Body of pancreas (tissue), 4 donors: ENCODE measurements at regions not wholly inside any gene's neighbourhood (a gene's known extent, or its start where the extent isn't known, plus 50 kb on each side); places are given as distances from the start of the nearest gene placed in this dataset.

ENCODE experiments used
- ATAC-seq: fragments of 150-250 bp; one replicate; pipeline ENCODE4 v1.9.1; 2016
- DNase-seq, 4 donors: peaks; one replicate each; pipeline ENCODE4 v3.0.0-alpha.2; 2019
- H3K27ac ChIP-seq, 4 donors: fragments of 200-600 bp; sonication (generic); 1 replicate in 3 of 4; 2 replicates in 1 of 4; pipeline versions ENCODE4 v1.5.1 to v1.6.1; 2016 to 2019; ENCODE audit warnings: mild to moderate bottlenecking in 1 of 4, mixed read lengths in 1 of 4, moderate library complexity in 1 of 4
- H3K27me3 ChIP-seq, 2 donors: fragments of 200-600 bp; sonication (generic); one replicate each; pipeline ENCODE4 v1.6.0; 2016; ENCODE audit warnings: mild to moderate bottlenecking in 1 of 2
- H3K36me3 ChIP-seq, 2 donors: fragments of 200-600 bp; sonication (generic); replicated peaks in 1 of 2; 2 replicates each; pipeline ENCODE4 v1.5.1; 2016; ENCODE audit warnings: low read depth in 2 of 2; ENCODE audit not compliant: insufficient read depth in 1 of 2
- H3K4me1 ChIP-seq: fragments of 200-600 bp; sonication (generic); one replicate; pipeline ENCODE4 v1.6.0; 2016
- H3K4me3 ChIP-seq, 2 donors: fragments of 200-600 bp; sonication (generic); 1 replicate in 1 of 2; 2 replicates in 1 of 2; pipeline ENCODE4 v1.5.1; 2016 to 2019
- H3K9me3 ChIP-seq, 3 donors: fragments of 200-600 bp; sonication (generic); 1 replicate in 2 of 3; 2 replicates in 1 of 3; pipeline ENCODE4 v1.5.1; 2016
- POLR2A ChIP-seq, 3 donors: fragments of 450-650 bp; IDR thresholded peaks; one replicate each; pipeline ENCODE4 v1.6.1; 2016; ENCODE audit warnings: antibody characterized with exemption in 3 of 3, mild to moderate bottlenecking in 2 of 3
- WGBS, 2 donors: methylation state at CpG; one replicate each; pipeline ENCODE4 v1.1.5; 2017; 5-methylcytosine and 5-hydroxymethylcytosine counted together
- intact Hi-C: fragments of 100-400 bp; cut with DNase I; formaldehyde crosslinking; loops from one replicate; pipeline ENCODE4 v1.15.1; 2023
- TF ChIP-seq, protein P1 (sequence below), 7 experiments: fragments of 450-650 bp in 4 of 7; fragments of 200-600 bp in 3 of 7; sonication (generic) in 3 of 7; IDR thresholded peaks; one replicate each; pipeline ENCODE4 v1.5.1; 2016 to 2019; ENCODE audit warnings: antibody characterized with exemption in 7 of 7

- no peak overlapping the region for H3K4me3 ChIP-seq
- intact Hi-C loops = no loop called here
- no peaks in the 10 kb centered on the region for H3K27me3 ChIP-seq
- H3K36me3 ChIP-seq = no peaks in the 10 kb centered on the region
- H3K9me3 ChIP-seq = no peaks in the 10 kb centered on the region
- no peak for TF ChIP-seq POLR2A (IDR thresholded peaks at IDR 0.05)
- TF ChIP-seq, protein P1, sequence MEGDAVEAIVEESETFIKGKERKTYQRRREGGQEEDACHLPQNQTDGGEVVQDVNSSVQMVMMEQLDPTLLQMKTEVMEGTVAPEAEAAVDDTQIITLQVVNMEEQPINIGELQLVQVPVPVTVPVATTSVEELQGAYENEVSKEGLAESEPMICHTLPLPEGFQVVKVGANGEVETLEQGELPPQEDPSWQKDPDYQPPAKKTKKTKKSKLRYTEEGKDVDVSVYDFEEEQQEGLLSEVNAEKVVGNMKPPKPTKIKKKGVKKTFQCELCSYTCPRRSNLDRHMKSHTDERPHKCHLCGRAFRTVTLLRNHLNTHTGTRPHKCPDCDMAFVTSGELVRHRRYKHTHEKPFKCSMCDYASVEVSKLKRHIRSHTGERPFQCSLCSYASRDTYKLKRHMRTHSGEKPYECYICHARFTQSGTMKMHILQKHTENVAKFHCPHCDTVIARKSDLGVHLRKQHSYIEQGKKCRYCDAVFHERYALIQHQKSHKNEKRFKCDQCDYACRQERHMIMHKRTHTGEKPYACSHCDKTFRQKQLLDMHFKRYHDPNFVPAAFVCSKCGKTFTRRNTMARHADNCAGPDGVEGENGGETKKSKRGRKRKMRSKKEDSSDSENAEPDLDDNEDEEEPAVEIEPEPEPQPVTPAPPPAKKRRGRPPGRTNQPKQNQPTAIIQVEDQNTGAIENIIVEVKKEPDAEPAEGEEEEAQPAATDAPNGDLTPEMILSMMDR (IDR thresholded peaks at IDR 0.05) = no peak
- H3K4me1 ChIP-seq = peaks cover 9% of the 10 kb centered on the region
- DNase-seq = no peak
- no peak for ATAC-seq
- H3K27ac ChIP-seq = no peak overlapping the region
- WGBS, 2 donors = 86 to 96% methylated on average over 1 of the region's 1 CpG
Observed at GRCh38 chr4:41380511-41381157, 123.9 kb downstream of the UCHL1 start.

GRCh38 chr4:41381384-41381783 lies 124.7 kb downstream of the UCHL1 start:
- no peaks in the 10 kb centered on the region for H3K27me3 ChIP-seq
- intact Hi-C loops = no loop called here
- ATAC-seq (no peak), DNase-seq (no peak)
- H3K4me3 ChIP-seq = no peak overlapping the region
- no peaks in the 10 kb centered on the region for H3K9me3 ChIP-seq
- H3K36me3 ChIP-seq = no peaks in the 10 kb centered on the region
- TF ChIP-seq, protein P1 (IDR thresholded peaks at IDR 0.05) = no peak
- no peak for TF ChIP-seq POLR2A (IDR thresholded peaks at IDR 0.05)
- no peak overlapping the region for H3K27ac ChIP-seq
- WGBS, 2 donors = 66 to 78% methylated on average over 3 of the region's 3 CpGs
- peaks cover 3% of the 10 kb centered on the region for H3K4me1 ChIP-seq

- ATAC-seq (peak; percentile 52), DNase-seq (peak; percentile 54 to 71 (median 60))
- Histone ChIP-seq H3K27ac (no peak overlapping the region), H3K27me3 (no peaks in the 10 kb centered on the region), H3K4me3 (no peak overlapping the region), H3K36me3 (no peaks in the 10 kb centered on the region), H3K9me3 (no peaks in the 10 kb centered on the region), H3K4me1 (peaks cover 3% of the 10 kb centered on the region)
- WGBS, 2 donors = 28 to 31% methylated on average over 1 of the region's 1 CpG
- TF ChIP-seq, protein P1 (IDR thresholded peaks at IDR 0.05) = no peak
- TF ChIP-seq POLR2A (IDR thresholded peaks at IDR 0.05) = no peak
- intact Hi-C loops = no loop called here
Observed at GRCh38 chr4:41384992-41385391, 128.3 kb downstream of the UCHL1 start.

DNA sequence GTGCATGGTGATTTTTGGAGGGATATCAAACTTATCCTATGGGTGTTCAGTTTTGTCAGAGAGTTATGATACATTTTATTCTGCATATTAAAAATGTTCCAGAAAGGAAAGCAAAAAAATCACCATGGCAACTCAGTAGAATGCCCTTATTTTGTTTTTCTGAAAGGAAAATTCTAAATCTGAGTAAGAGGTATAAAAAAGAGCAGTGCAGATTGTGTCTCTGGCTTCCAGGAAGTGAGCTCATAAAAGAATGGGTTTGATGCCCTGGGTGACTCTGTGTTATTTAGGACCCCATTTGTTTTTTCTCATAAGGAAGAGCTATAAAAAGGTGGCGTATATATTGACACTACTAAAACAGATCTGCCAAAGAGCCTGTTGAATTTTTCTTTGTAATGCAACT lies 128.8 kb downstream of the UCHL1 start:
- DNase-seq (no peak), ATAC-seq (no peak)
- Histone ChIP-seq H3K27me3 (no peaks in the 10 kb centered on the region), H3K4me1 (peaks cover 3% of the 10 kb centered on the region), H3K4me3 (no peak overlapping the region), H3K9me3 (no peaks in the 10 kb centered on the region), H3K36me3 (no peaks in the 10 kb centered on the region), H3K27ac (no peak overlapping the region)
- WGBS, 2 donors = 79 to 84% methylated on average over 1 of the region's 1 CpG
- TF ChIP-seq, protein P1 (IDR thresholded peaks at IDR 0.05) = no peak
- no peak for TF ChIP-seq POLR2A (IDR thresholded peaks at IDR 0.05)
- intact Hi-C loops = no loop called here

DNA sequence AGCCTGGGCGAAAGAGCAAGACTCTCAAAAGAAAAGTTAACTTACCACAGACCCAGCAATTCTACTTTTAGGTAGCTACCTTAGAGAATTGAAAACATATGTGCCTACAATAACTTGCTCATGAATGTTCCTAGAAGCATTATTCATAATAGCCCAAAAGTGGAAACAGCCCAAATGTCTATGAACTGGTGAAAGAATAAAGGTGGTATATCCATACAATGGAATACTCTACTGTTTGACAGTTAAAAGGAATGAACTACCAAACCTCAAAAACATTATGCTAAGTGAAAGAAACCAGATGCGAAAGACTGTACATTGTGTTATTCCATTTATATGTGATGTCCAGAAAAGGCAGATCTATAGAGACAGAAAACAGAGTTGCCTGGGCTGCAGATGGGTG lies 131.4 kb downstream of the UCHL1 start:
- TF ChIP-seq, protein P1 (IDR thresholded peaks at IDR 0.05) = no peak
- no peak for TF ChIP-seq POLR2A (IDR thresholded peaks at IDR 0.05)
- intact Hi-C loops = no loop called here
- H3K4me3 ChIP-seq = no peak overlapping the region

More for the DNA sequence above, 131.4 kb downstream of the UCHL1 start:
- Histone ChIP-seq H3K27ac (no peak overlapping the region), H3K4me1 (peaks cover 2% of the 10 kb centered on the region), H3K27me3 (no peaks in the 10 kb centered on the region), H3K9me3 (no peaks in the 10 kb centered on the region), H3K36me3 (no peaks in the 10 kb centered on the region)
- 92% methylated on average over 2 of the region's 2 CpGs for WGBS, 2 donors
- no peak for DNase-seq
- ATAC-seq = no peak
